SU-DHL-6 (cell line): ENCODE measurements at regions not wholly inside any gene's neighbourhood (a gene's known extent, or its start where the extent isn't known, plus 50 kb on each side); places are given as distances from the start of the nearest gene placed in this dataset.

Source experiments
- EZH2phosphoT487 ChIP-seq: fragments of 200-600 bp; sonication (generic), shearing (Covaris generic); conservative IDR thresholded peaks from 2 replicates; pipeline ENCODE4 v1.6.1; 2018; ENCODE audit warnings: mild to moderate bottlenecking, antibody characterized with exemption, low read length, moderate library complexity, mixed read lengths
- TF ChIP-seq, protein P1 (sequence below): fragments of 200-600 bp; sonication (generic); IDR thresholded peaks from one replicate; pipeline ENCODE4 v1.5.1; 2017; ENCODE audit warnings: antibody characterized with exemption, mild to moderate bottlenecking, low read length, moderate library complexity; ENCODE audit not compliant: insufficient read depth, poor library complexity, severe bottlenecking

DNA sequence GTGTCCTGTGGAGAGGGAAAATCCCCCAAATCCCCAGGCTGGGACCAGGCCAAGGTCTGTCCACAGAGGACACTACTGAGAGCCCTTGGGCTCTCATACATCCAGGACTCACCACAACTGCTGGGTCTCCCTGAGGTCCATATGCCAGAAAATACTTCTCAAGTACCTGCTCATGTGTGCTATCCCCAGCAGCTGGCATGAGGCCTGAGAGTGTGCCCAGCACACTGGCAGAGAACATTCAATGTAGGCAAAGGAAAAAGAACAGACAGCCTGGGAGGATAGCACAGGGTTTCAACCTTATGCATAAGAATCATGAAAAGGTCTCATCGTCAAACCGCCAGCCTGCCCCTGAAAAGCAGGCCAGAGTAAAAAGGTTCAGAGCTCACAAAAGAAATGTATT is 154.1 kb upstream of the TAS2R1 start:
- TF ChIP-seq, protein P1, sequence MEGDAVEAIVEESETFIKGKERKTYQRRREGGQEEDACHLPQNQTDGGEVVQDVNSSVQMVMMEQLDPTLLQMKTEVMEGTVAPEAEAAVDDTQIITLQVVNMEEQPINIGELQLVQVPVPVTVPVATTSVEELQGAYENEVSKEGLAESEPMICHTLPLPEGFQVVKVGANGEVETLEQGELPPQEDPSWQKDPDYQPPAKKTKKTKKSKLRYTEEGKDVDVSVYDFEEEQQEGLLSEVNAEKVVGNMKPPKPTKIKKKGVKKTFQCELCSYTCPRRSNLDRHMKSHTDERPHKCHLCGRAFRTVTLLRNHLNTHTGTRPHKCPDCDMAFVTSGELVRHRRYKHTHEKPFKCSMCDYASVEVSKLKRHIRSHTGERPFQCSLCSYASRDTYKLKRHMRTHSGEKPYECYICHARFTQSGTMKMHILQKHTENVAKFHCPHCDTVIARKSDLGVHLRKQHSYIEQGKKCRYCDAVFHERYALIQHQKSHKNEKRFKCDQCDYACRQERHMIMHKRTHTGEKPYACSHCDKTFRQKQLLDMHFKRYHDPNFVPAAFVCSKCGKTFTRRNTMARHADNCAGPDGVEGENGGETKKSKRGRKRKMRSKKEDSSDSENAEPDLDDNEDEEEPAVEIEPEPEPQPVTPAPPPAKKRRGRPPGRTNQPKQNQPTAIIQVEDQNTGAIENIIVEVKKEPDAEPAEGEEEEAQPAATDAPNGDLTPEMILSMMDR = no peak
- no peak for TF ChIP-seq EZH2phosphoT487
